Gastrocnemius medialis (tissue), 4 donors: ENCODE measurements at regions not wholly inside any gene's neighbourhood (a gene's known extent, or its start where the extent isn't known, plus 50 kb on each side); places are given as distances from the start of the nearest gene placed in this dataset.
A peak's percentile ranks its signal among the peaks of the same experiment; 100 is the strongest.

Experiments
- ATAC-seq, 2 donors: fragments of 150-250 bp; one replicate each; pipeline ENCODE4 v1.9.1; 2016
- DNase-seq, 2 donors: peaks; one replicate each; pipeline ENCODE4 v3.0.0-alpha.2; 2019
- H3K27ac ChIP-seq, 4 donors: fragments of 200-600 bp; sonication (generic); 1 replicate in 1 of 4; 2 replicates in 3 of 4; pipeline ENCODE4 v1.5.1; 2016 to 2018; ENCODE audit warnings: mild to moderate bottlenecking in 2 of 4, moderate library complexity in 1 of 4
- H3K27me3 ChIP-seq, 3 donors: fragments of 200-600 bp; sonication (generic) in 2 of 3; 1 replicate in 1 of 3; 2 replicates in 2 of 3; pipeline versions ENCODE4 v1.5.1 to v1.6.0; 2016 to 2019; ENCODE audit warnings: mild to moderate bottlenecking in 1 of 3, moderate library complexity in 1 of 3
- H3K36me3 ChIP-seq, 2 donors: fragments of 200-600 bp; sonication (generic) in 1 of 2; one replicate each; pipeline ENCODE4 v1.5.1; 2017 to 2018
- H3K4me1 ChIP-seq, 2 donors: fragments of 200-600 bp; sonication (generic) in 1 of 2; one replicate each; pipeline ENCODE4 v1.5.1; 2016 to 2017; ENCODE audit warnings: mild to moderate bottlenecking in 2 of 2
- H3K4me3 ChIP-seq, 4 donors: fragments of 200-600 bp; sonication (generic) in 3 of 4; 1 replicate in 1 of 4; 2 replicates in 3 of 4; pipeline ENCODE4 v1.5.1; 2016 to 2019; ENCODE audit warnings: mild to moderate bottlenecking in 2 of 4
- H3K9me3 ChIP-seq, 3 donors: fragments of 200-600 bp; sonication (generic) in 2 of 3; 1 replicate in 1 of 3; 2 replicates in 2 of 3; pipeline ENCODE4 v1.5.1; 2016 to 2019
- CTCF ChIP-seq, 5 experiments: fragments of 450-650 bp in 3 of 5; fragments of 200-600 bp in 2 of 5; sonication (generic) in 2 of 5; IDR thresholded peaks in 4 of 5; conservative IDR thresholded peaks in 1 of 5; 1 replicate in 4 of 5; 2 replicates in 1 of 5; pipeline ENCODE4 v1.5.1; 2016 to 2019; ENCODE audit warnings: antibody characterized with exemption in 5 of 5, mild to moderate bottlenecking in 3 of 5, moderate library complexity in 3 of 5
- POLR2A ChIP-seq, 2 donors: fragments of 450-650 bp; IDR thresholded peaks; one replicate each; pipeline ENCODE4 v1.6.1; 2017; ENCODE audit warnings: antibody characterized with exemption in 2 of 2, mild to moderate bottlenecking in 2 of 2, moderate library complexity in 2 of 2
- in situ Hi-C, 4 donors: fragments of 200-750 bp; cut with MboI; loops; one replicate each; pipeline versions ENCODE4 v1.15.0 to v1.8.0; 2017; ENCODE audit warnings: low sequenced_read_pairs in 4 of 4
- intact Hi-C: fragments of 100-400 bp; cut with DNase I; formaldehyde crosslinking; loops from one replicate; pipeline ENCODE4 v1.15.1; 2023; ENCODE audit warnings: low total_unique reads

GRCh38 chr20:39136798-39137197, 174.7 kb downstream of the DHX35 start:
- Histone ChIP-seq H3K4me1 (no peaks in the 10 kb centered on the region), H3K9me3 (no peaks in the 10 kb centered on the region), H3K27ac (no peak overlapping the region), H3K27me3 (no peaks in the 10 kb centered on the region), H3K4me3 (no peak overlapping the region), H3K36me3 (no peaks in the 10 kb centered on the region)
- in situ Hi-C loops: no loop called here
- no peak for DNase-seq
- TF ChIP-seq POLR2A (IDR thresholded peaks at IDR 0.05) (no peak), CTCF (IDR thresholded peaks at IDR 0.05 in 4 of 5, conservative IDR thresholded peaks at IDR 0.05 in 1 of 5) (no peak)
- ATAC-seq: no peak
- intact Hi-C loops: no loop called here

DNA sequence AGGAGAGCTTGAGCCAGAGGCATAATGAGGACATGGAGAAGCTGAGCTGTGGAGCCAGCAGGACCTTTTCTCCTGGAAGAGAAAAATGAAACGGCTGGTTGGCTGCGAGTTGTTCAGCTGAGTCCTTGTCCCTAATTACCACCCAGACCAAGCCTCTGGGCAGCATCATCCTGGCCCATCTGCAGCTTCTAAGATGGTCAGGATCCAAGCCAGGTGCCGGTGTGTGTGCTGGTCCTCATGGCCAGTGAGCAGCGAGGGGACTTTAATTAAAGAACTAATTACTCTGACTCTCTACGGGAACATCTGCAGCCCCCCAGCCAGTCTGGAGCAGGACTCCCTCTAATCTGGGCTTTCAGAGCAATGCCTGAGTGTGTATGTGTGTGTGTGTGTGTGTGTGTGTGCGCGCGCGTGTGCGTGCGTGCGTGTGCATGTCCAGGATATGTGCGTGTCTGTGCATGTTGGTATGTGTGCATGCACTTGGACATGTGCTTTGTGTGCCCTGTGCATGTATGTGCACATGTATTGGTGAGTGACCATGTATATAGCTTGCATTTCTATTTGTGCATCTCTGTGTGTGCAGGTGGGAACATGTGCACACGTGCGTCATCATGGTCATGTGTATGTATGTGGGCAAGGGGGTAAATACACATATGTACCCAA, 173.9 kb downstream of the DHX35 start:
- in situ Hi-C loops: no loop called here
- H3K27me3 ChIP-seq: no peaks in the 10 kb centered on the region
- H3K36me3 ChIP-seq: no peaks in the 10 kb centered on the region
- no peak for ATAC-seq
- intact Hi-C loops: no loop called here
- TF ChIP-seq POLR2A (IDR thresholded peaks at IDR 0.05): no peak
- TF ChIP-seq CTCF (IDR thresholded peaks at IDR 0.05 in 4 of 5, conservative IDR thresholded peaks at IDR 0.05 in 1 of 5): no peak
- H3K4me3 ChIP-seq: no peak overlapping the region
- no peak overlapping the region for H3K27ac ChIP-seq
- no peak for DNase-seq
- H3K4me1 ChIP-seq: no peaks in the 10 kb centered on the region
- H3K9me3 ChIP-seq: no peaks in the 10 kb centered on the region

DNA sequence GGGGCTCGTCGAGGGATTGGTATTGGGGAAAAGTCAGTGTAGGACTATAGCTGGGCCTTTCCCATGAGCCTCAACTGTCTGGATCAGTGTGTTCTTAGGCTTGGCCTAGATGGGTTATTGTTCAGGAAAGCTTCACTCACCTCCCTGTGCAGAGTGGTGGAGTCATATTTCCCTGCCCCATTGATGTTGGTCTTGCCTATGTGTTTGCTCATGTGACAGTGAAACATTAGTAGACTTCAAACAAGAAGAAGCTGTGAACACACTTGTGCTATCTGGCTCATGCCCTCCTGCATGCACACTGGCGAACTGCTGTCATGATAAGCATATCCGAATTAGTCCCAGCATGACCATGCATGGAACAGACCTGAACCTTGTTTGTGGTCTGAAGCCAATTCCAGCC, 171.1 kb downstream of the DHX35 start:
- in situ Hi-C loops (no loop called here), intact Hi-C loops (no loop called here)
- H3K27ac ChIP-seq: no peak overlapping the region
- TF ChIP-seq CTCF (IDR thresholded peaks at IDR 0.05 in 4 of 5, conservative IDR thresholded peaks at IDR 0.05 in 1 of 5) (no peak), POLR2A (IDR thresholded peaks at IDR 0.05) (no peak)
- DNase-seq (no peak), ATAC-seq (peak in 1 of 2 donors; percentile 47)
- H3K4me1 ChIP-seq: no peaks in the 10 kb centered on the region
- no peaks in the 10 kb centered on the region for H3K9me3 ChIP-seq
- no peaks in the 10 kb centered on the region for H3K27me3 ChIP-seq
- no peaks in the 10 kb centered on the region for H3K36me3 ChIP-seq
- H3K4me3 ChIP-seq: no peak overlapping the region

DNA sequence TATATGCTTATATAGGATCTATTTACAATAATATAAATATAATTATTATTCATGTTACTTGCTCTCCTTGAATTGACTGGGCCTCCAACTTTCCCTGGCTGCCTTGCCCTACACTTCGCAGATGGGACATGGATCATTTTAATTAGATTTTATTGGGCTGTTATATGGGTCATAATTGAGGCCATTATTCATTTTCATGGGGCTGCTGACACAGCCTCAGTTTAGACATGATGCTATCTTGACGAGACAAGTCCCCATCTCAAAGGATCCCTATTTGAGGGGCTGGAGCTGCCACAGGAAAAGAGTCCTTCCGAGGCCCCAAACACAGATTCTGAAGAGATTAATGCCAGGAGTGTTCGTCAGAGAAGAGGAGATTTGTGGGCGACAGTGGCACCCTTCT, 170.4 kb downstream of the DHX35 start:
- Histone ChIP-seq H3K9me3 (no peaks in the 10 kb centered on the region), H3K27ac (no peak overlapping the region), H3K36me3 (no peaks in the 10 kb centered on the region), H3K4me3 (no peak overlapping the region), H3K27me3 (no peaks in the 10 kb centered on the region), H3K4me1 (no peaks in the 10 kb centered on the region)
- no peak for DNase-seq
- no peak for TF ChIP-seq CTCF (IDR thresholded peaks at IDR 0.05 in 4 of 5, conservative IDR thresholded peaks at IDR 0.05 in 1 of 5)
- TF ChIP-seq POLR2A (IDR thresholded peaks at IDR 0.05): no peak
- intact Hi-C loops (no loop called here), in situ Hi-C loops (no loop called here)
- no peak for ATAC-seq

- no peaks in the 10 kb centered on the region for H3K27me3 ChIP-seq
- intact Hi-C loops (no loop called here), in situ Hi-C loops (no loop called here)
- H3K9me3 ChIP-seq: no peaks in the 10 kb centered on the region
- H3K36me3 ChIP-seq: no peaks in the 10 kb centered on the region
- DNase-seq (no peak), ATAC-seq (no peak)
- no peaks in the 10 kb centered on the region for H3K4me1 ChIP-seq
- no peak overlapping the region for H3K4me3 ChIP-seq
- no peak overlapping the region for H3K27ac ChIP-seq
- TF ChIP-seq POLR2A (IDR thresholded peaks at IDR 0.05) (no peak), CTCF (IDR thresholded peaks at IDR 0.05 in 4 of 5, conservative IDR thresholded peaks at IDR 0.05 in 1 of 5) (no peak)
These were observed 169.9 kb downstream of the DHX35 start for GRCh38 chr20:39132093-39132492.
